ENCODE measurements at regions not wholly inside any gene's neighbourhood (a gene's known extent, or its start where the extent isn't known, plus 50 kb on each side); places are given as distances from the start of the nearest gene placed in this dataset.

DNA sequence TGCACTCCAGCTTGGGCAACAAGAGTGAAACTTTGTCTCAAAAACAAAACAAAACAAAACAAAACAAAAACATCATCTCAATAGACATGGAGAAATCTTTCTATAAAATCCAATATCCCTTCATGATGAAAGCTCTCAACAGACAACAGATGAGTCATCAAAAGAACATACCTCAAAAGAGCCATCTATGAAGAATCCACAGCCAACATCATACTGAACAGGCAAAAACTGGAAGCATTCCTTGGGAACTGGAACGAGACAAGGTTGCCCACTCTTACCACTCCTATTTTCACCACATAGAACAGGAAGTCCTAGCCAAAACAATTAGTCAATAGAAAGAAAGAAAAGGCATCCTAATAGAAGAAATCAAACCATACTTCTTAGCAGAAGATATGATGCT, 77.8 kb upstream of the USP9Y start:
- Histone ChIP-seq H3K4me1 (ENCODE audit: control insufficient read depth in 5 of 5, insufficient read depth in 5 of 5, low read length in 5 of 5) (no peaks in the 10 kb centered on the region), H3K4me3 (no peak overlapping the region), H3K36me3 (ENCODE audit: control insufficient read depth in 4 of 4, insufficient read depth in 4 of 4, low read length in 4 of 4) (no peaks in the 10 kb centered on the region), H3K9me3 (ENCODE audit: control insufficient read depth in 4 of 4, insufficient read depth in 3 of 4, low read length in 3 of 4) (no peaks in the 10 kb centered on the region), H3K27me3 (ENCODE audit: control insufficient read depth in 3 of 3, insufficient read depth in 3 of 3, low read length in 2 of 3) (no peaks in the 10 kb centered on the region), H3K9ac (ENCODE audit: insufficient read depth in 1 of 2, low read length in 2 of 2) (no peak overlapping the region), H3K27ac (ENCODE audit: low read depth in 1 of 2, low read length in 1 of 2) (no peak overlapping the region)
- 29% methylated on average over 1 of the region's 1 CpG; no CpG with 5 or more reads in 1 of the 2 donors for WGBS, 2 donors
- ATAC-seq (ENCODE audit: insufficient read depth, low FRiP score) (no peak), DNase-seq (no peak)
- TF ChIP-seq, protein P1, sequence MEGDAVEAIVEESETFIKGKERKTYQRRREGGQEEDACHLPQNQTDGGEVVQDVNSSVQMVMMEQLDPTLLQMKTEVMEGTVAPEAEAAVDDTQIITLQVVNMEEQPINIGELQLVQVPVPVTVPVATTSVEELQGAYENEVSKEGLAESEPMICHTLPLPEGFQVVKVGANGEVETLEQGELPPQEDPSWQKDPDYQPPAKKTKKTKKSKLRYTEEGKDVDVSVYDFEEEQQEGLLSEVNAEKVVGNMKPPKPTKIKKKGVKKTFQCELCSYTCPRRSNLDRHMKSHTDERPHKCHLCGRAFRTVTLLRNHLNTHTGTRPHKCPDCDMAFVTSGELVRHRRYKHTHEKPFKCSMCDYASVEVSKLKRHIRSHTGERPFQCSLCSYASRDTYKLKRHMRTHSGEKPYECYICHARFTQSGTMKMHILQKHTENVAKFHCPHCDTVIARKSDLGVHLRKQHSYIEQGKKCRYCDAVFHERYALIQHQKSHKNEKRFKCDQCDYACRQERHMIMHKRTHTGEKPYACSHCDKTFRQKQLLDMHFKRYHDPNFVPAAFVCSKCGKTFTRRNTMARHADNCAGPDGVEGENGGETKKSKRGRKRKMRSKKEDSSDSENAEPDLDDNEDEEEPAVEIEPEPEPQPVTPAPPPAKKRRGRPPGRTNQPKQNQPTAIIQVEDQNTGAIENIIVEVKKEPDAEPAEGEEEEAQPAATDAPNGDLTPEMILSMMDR (IDR thresholded peaks at IDR 0.05; ENCODE audit: control extremely low read depth, extremely low read depth): no peak

DNA sequence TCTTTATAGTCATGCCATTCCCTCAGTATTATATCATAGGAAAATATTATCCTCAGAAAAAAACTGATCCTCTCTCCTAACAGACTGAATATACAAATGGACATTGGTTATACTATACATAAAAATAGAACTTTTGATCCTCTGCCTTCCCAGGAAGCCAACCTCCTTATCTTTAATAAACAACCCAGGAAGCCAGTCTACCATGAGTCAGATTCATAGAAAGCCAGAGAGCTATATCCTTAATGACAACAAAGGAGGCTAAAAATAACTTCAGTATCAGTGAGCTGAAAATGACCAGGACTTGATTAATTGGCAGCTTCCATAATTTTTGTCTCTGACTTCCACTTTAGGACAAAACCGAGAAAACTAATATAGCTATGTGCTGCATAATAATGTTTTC, 58.0 kb upstream of the USP9Y start:
- no peak for DNase-seq
- TF ChIP-seq, protein P1 (IDR thresholded peaks at IDR 0.05; ENCODE audit: control extremely low read depth, extremely low read depth): no peak
- Histone ChIP-seq H3K9ac (ENCODE audit: insufficient read depth in 1 of 2, low read length in 2 of 2) (no peak overlapping the region), H3K9me3 (ENCODE audit: control insufficient read depth in 4 of 4, insufficient read depth in 3 of 4, low read length in 3 of 4) (no peaks in the 10 kb centered on the region), H3K4me3 (no peak overlapping the region), H3K36me3 (ENCODE audit: control insufficient read depth in 4 of 4, insufficient read depth in 4 of 4, low read length in 4 of 4) (no peaks in the 10 kb centered on the region), H3K4me1 (ENCODE audit: control insufficient read depth in 5 of 5, insufficient read depth in 5 of 5, low read length in 5 of 5) (no peaks in the 10 kb centered on the region), H3K27ac (ENCODE audit: low read depth in 1 of 2, low read length in 1 of 2) (peak overlapping the region in 1 of 2 donors; percentile 4), H3K27me3 (ENCODE audit: control insufficient read depth in 3 of 3, insufficient read depth in 3 of 3, low read length in 2 of 3) (no peaks in the 10 kb centered on the region)
- ATAC-seq (ENCODE audit: insufficient read depth, low FRiP score): no peak
- WGBS, 2 donors: 8% methylated on average over 1 of the region's 1 CpG; no CpG with 5 or more reads in 1 of the 2 donors

DNA sequence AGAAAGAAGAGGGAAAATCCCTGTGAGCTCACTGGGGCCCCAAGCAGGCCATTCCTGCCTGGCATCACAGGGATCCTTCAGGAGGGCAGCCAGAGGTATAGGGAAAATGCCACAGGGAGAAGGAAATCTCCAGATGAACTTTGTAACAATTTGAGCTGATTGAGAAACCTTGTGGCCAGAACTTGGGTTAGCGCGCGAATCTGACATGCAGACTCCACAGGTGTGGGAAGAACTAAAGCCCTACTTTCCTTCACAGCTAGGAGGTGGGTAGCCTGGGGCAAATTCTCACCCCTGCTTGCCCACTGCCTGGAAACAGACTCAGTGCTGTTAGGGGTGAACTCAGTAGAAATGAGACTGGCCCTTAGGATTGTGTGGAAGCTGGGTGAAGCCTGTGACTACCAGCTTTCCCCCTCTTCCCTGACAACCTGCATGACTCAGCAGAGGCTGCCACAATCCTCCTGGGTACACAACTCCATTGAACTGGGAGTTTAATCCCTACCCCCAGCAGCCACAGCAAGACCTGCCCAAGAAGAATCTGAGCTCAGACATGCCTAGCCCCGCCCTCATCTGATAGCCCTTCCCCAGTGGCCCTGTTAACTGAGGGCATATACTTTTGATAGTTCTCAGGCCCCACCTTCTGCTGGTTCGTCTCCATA, 57.2 kb upstream of the USP9Y start:
- no peak overlapping the region for H3K9ac ChIP-seq (ENCODE audit: insufficient read depth in 1 of 2, low read length in 2 of 2)
- TF ChIP-seq, protein P1 (IDR thresholded peaks at IDR 0.05; ENCODE audit: control extremely low read depth, extremely low read depth): no peak
- WGBS, 2 donors: 78% methylated on average over 5 of the region's 5 CpGs; no CpG with 5 or more reads in 1 of the 2 donors
- no peaks in the 10 kb centered on the region for H3K27me3 ChIP-seq (ENCODE audit: control insufficient read depth in 3 of 3, insufficient read depth in 3 of 3, low read length in 2 of 3)
- no peaks in the 10 kb centered on the region for H3K36me3 ChIP-seq (ENCODE audit: control insufficient read depth in 4 of 4, insufficient read depth in 4 of 4, low read length in 4 of 4)
- no peak overlapping the region for H3K4me3 ChIP-seq
- DNase-seq: no peak
- H3K9me3 ChIP-seq (ENCODE audit: control insufficient read depth in 4 of 4, insufficient read depth in 3 of 4, low read length in 3 of 4): no peaks in the 10 kb centered on the region
- no peak for ATAC-seq (ENCODE audit: insufficient read depth, low FRiP score)
- no peak overlapping the region for H3K27ac ChIP-seq (ENCODE audit: low read depth in 1 of 2, low read length in 1 of 2)
- H3K4me1 ChIP-seq (ENCODE audit: control insufficient read depth in 5 of 5, insufficient read depth in 5 of 5, low read length in 5 of 5): no peaks in the 10 kb centered on the region

DNA sequence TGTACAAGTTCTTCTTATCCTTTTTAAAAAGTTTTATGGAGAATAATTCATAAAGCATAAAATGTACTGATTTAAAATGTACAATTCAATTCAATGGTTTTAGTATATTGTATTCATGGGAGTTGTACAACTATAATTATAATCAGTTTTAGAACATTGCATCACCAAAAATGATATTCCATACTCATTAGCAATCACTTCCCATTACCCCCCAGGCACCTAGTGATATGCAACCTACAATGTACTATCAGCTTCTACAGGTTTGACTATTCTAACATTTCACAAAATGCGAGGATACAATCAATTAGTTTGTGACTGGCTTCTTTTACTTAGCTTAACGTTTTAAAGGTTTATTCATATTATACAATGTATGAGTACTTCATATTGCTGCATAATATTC, 49.9 kb upstream of the USP9Y start:
- H3K4me3 ChIP-seq: no peak overlapping the region
- ATAC-seq (ENCODE audit: insufficient read depth, low FRiP score): no peak
- no peaks in the 10 kb centered on the region for H3K9me3 ChIP-seq (ENCODE audit: control insufficient read depth in 4 of 4, insufficient read depth in 3 of 4, low read length in 3 of 4)
- no peaks in the 10 kb centered on the region for H3K36me3 ChIP-seq (ENCODE audit: control insufficient read depth in 4 of 4, insufficient read depth in 4 of 4, low read length in 4 of 4)
- no peaks in the 10 kb centered on the region for H3K27me3 ChIP-seq (ENCODE audit: control insufficient read depth in 3 of 3, insufficient read depth in 3 of 3, low read length in 2 of 3)
- H3K4me1 ChIP-seq (ENCODE audit: control insufficient read depth in 5 of 5, insufficient read depth in 5 of 5, low read length in 5 of 5): no peaks in the 10 kb centered on the region
- DNase-seq: no peak
- TF ChIP-seq, protein P1 (IDR thresholded peaks at IDR 0.05; ENCODE audit: control extremely low read depth, extremely low read depth): no peak
- 94% methylated on average over 2 of the region's 2 CpGs; no CpG with 5 or more reads in 1 of the 2 donors for WGBS, 2 donors
- H3K27ac ChIP-seq (ENCODE audit: low read depth in 1 of 2, low read length in 1 of 2): peak overlapping the region in 1 of 2 donors; percentile 23
- H3K9ac ChIP-seq (ENCODE audit: insufficient read depth in 1 of 2, low read length in 2 of 2): no peak overlapping the region
